NCI-H1105 (cell line): ENCODE measurements at regions not wholly inside any gene's neighbourhood (a gene's known extent, or its start where the extent isn't known, plus 50 kb on each side); places are given as distances from the start of the nearest gene placed in this dataset.
"Not testable (repeated sequence)": the region's sequence is repeated elsewhere in the genome, so short reads cannot be mapped to it uniquely, and the experiment has no call there.

Experiments used
- DNase-seq: peaks from one replicate; lab custom pipeline; 2025; lab: John Stamatoyannopoulos, UW

GRCh38 chrX:39402158-39402557 lies 600.9 kb downstream of the MID1IP1 start:
- no peak for DNase-seq

GRCh38 chrX:39406799-39407198 lies 605.5 kb downstream of the MID1IP1 start:
- no peak for DNase-seq

GRCh38 chrX:39409246-39409917 lies 608.1 kb downstream of the MID1IP1 start:
- no peak for DNase-seq

GRCh38 chrX:39414290-39414854 lies 613.1 kb downstream of the MID1IP1 start:
- no peak for DNase-seq

- no peak for DNase-seq
Measured at GRCh38 chrX:39416547-39417260, 615.4 kb downstream of the MID1IP1 start.

GRCh38 chrX:39418254-39418704 lies 617.0 kb downstream of the MID1IP1 start:
- no peak for DNase-seq

GRCh38 chrX:39418731-39419638 lies 617.7 kb downstream of the MID1IP1 start:
- no peak for DNase-seq

GRCh38 chrX:39421006-39421405 lies 619.7 kb downstream of the MID1IP1 start:
- no peak for DNase-seq

- no peak for DNase-seq
Measured at GRCh38 chrX:39425124-39425806, 624.0 kb downstream of the MID1IP1 start.

- DNase-seq, result no peak
Measured at GRCh38 chrX:39426101-39426500, 624.8 kb downstream of the MID1IP1 start.

GRCh38 chrX:39427492-39427891 lies 626.2 kb downstream of the MID1IP1 start:
- no peak for DNase-seq

- DNase-seq, result no peak
Measured at GRCh38 chrX:39427906-39428305, 626.6 kb downstream of the MID1IP1 start.

GRCh38 chrX:39430551-39430950 lies 629.3 kb downstream of the MID1IP1 start:
- DNase-seq, result no peak

- no peak for DNase-seq
Measured at GRCh38 chrX:39431893-39432292, 630.6 kb downstream of the MID1IP1 start.

GRCh38 chrX:39434671-39435070 lies 633.4 kb downstream of the MID1IP1 start:
- DNase-seq, result not testable (repeated sequence)

- not testable (repeated sequence) for DNase-seq
Measured at GRCh38 chrX:39436538-39436937, 635.3 kb downstream of the MID1IP1 start.

- no peak for DNase-seq
Measured at GRCh38 chrX:39437670-39438441, 636.6 kb downstream of the MID1IP1 start.

GRCh38 chrX:39438603-39439602 lies 637.6 kb downstream of the MID1IP1 start:
- no peak for DNase-seq
